Fibroblast of skin of scalp (primary cell): ENCODE measurements at regions not wholly inside any gene's neighbourhood (a gene's known extent, or its start where the extent isn't known, plus 50 kb on each side); places are given as distances from the start of the nearest gene placed in this dataset.
A peak's percentile ranks its signal among the peaks of the same experiment; 100 is the strongest.

Source experiments
- DNase-seq: peaks from one replicate; pipeline ENCODE4 v3.0.0-alpha.2; 2013

DNA sequence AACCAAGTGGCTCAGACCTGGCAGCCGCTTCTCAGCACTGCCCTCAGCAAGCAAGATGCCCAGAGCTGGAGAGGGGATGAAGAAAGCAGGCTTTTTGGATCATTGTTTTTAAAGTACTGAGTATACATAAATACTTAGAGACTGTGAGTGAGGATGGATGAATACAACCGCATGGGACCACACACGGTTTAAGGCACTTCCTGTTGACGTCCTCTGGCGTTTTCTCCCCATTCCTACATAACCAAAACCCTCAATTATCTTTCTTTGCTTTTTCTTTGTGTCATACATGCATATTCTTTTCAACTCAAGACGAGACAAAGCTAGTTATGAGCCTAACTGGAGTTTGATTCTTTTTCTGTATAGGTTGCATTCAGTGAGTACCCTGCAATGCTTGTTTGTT lies 198.4 kb downstream of the GALR1 start:
- DNase-seq: no peak

DNA sequence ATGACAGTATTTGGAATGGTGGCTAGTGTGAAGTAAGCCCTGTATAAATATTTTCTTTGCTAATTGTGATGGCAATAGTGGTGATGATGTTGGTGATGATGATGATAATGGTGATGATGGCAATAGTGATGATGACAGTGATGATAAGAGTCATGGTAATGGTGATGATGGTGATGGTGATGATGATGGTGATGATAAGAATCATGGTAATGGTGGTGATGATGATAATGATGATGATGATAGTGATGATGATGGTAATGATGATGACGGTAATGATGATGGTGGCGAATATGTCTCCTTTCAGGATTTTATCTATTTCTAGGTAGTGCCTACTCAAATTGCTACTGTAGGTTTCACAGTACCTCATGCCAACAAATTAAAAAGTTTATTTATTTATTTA lies 205.4 kb downstream of the GALR1 start:
- no peak for DNase-seq

GRCh38 chr18:77457681-77458080 lies 208.0 kb downstream of the GALR1 start:
- DNase-seq: no peak

- DNase-seq: no peak
These were observed 211.5 kb downstream of the GALR1 start for GRCh38 chr18:77461062-77461688.

- DNase-seq: no peak
These were observed 215.3 kb downstream of the GALR1 start for GRCh38 chr18:77464917-77465316.

GRCh38 chr18:77466890-77467289 lies 217.2 kb downstream of the GALR1 start:
- DNase-seq: no peak

- DNase-seq: no peak
These were observed 219.5 kb downstream of the GALR1 start for GRCh38 chr18:77469131-77469530.

DNA sequence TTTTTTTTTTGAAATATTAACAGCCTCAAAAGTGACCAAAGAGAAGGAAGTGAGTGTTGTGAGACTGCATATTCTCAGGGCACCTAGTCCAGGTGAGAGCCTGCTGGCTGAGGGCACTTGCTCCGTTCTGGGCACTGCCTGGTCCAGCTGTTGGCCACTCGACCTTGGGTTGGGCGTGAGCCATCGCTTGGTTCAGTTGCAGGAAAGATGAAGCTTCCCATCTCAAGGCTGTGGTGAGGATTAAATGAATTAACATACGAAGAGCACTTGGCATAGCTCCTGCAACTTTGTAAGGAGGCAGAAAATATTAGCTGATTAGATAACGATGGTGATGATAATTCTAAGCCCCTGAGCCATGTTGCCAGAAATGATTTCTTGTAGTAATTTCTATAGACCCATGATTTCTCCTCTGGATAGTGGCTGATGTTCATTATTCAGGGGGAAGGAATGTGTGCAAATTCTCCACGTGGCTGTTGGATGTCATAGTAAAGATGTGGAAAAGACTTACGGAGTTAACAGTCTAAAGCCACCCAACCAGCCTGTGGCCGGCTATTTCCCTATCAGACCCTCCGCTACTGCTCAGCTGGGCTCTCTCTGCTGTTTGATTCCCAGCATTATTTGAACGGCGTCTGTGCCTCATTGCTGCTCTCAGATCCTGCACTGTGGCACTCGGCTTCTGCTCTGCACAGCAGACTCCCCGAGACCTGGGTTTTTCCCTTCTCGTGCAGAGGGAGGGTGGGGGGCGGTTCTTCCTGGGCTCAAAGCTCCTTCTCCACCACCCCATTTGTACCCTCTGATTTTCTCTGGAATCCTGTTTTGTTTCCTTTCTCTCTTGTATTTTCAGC lies 221.1 kb downstream of the GALR1 start:
- peak; percentile 23 for DNase-seq

DNA sequence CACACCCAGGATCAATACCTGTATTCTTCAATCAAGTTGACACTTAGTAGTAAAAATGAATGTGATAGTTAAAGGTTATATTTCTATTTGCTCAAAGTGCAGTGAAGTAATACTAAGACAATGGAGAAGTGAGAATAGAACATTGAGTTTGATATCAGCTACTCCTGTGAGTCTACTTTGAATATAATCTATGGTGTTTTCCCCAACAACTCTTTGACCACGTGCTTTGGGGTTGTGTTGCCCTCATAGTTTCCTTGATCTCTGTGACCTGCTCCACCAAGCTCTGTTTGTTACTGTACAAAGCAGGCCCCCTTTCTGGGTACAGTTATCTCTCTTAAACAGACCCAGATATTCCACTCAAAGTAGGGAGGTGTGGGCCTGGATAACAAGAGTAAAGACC lies 222.9 kb downstream of the GALR1 start:
- no peak for DNase-seq

- DNase-seq: peak; percentile 1
These were observed 229.2 kb downstream of the GALR1 start for GRCh38 chr18:77478646-77479442.

GRCh38 chr18:77481541-77481940 lies 231.9 kb downstream of the GALR1 start:
- DNase-seq: peak; percentile 7

GRCh38 chr18:77482190-77483085 lies 232.8 kb downstream of the GALR1 start:
- DNase-seq: no peak

DNA sequence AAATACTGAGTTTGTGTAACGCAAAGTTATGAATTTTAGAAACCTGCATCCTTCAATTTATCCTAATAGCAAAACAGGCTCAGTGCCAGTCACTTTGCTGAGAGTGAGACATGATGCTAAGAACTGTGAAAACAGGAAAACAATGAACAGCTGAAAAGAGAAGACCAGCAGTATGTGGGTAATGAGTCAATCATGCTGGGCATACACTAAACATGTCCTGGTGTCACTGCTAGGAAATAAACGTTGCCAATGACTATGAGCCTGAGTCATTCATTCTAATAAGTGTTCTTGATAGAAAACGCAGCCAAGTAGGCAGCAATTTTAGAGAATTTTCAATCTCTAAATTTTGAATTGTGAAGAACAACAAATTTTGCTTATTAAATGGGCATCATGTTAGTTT lies 237.3 kb downstream of the GALR1 start:
- DNase-seq: no peak

DNA sequence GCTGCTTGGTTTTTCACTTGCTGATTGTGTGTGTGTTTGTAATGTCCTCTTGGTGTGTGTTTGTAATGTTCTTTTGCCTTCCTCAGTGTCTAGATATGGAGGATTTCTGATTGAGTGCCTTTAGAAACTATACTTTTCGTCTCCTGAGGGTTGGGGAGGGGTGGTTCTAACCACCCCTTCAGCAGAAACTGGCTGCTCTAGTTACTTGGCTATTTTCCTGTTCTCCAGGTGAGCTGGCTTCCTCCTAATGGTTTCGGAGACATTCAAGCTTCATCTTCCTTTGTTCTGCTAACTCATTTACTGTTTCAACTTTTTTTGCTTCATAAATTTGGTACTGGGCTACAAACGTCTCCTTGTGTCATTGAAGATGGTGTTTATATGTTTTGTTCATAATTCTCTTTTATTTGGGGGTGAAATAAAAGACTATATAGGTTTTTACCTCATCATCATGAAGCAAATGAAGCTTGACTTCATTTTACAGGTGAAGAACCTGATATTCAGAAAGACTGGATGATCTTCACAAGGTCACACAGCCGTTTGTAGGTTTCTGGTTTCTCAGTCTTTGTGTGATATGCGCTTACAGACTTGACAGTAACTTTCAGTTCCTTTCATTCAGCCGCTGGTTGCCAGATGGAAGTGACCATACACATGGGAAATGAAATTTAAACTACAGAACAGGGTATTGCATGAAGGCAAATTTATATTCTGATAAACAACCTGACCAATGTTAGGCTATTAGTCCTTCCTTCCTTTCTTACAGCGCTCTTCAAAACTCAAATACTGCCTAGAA lies 238.5 kb downstream of the GALR1 start:
- DNase-seq: no peak

DNA sequence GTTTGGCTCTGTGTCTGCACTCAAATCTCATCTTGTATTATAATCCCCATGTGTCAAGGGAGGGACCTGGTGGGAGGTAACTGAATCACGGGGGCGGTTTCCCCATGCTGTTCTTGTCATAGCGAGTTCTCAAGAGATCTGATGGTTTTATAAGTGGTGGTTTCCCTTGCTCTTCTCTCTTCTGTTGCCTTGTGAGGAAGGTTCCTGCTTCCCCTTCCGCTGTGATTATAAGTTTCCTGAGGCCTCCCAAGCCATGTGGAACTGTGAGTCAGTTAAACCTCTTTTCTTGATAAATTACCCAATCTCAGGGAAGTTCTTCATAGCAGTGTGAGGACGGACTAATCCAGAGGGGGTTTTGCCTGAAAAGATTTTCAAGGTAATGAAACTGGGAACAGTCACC lies 245.4 kb downstream of the GALR1 start:
- no peak for DNase-seq

- DNase-seq: no peak
These were observed 246.5 kb downstream of the GALR1 start for GRCh38 chr18:77495982-77496690.

- no peak for DNase-seq
These were observed 251.6 kb downstream of the GALR1 start for GRCh38 chr18:77501266-77501665.

DNA sequence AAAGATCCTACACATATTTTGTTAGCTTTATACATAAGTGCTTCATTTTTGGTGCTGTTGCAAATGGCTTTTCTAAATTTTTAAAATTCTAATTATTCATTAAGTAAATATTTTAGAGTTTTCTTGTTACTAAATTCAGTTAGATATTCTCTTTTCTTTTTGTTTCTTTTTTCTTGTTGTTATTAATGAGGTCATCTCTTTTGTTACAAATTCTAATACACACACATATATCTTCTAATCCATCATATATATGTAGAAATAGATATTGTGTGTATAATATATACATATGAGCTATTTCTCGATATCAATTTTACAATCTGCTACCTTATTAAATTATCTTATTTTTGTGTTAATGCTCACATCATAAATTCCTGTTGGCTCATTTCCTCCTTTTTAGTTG lies 255.9 kb downstream of the GALR1 start:
- no peak for DNase-seq

DNA sequence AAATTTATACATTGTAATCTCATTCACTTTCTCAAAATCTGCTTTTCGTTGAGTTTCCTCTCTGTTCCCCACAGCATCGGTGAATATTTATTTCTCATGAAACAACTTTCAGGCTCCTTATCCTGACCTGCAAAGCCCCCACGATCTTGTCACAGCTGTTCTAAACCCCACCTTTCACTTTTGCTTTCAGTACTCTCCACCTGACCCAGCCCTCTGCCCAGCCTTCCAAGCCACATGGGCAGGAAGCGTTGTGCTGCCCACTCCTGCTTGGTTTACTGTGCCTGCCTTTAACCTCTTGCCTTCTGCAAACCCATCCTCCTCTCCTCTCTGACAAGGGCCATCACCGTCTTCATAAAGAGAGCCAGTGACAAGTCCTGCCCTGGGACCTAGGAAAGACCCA lies 262.5 kb downstream of the GALR1 start:
- no peak for DNase-seq

DNA sequence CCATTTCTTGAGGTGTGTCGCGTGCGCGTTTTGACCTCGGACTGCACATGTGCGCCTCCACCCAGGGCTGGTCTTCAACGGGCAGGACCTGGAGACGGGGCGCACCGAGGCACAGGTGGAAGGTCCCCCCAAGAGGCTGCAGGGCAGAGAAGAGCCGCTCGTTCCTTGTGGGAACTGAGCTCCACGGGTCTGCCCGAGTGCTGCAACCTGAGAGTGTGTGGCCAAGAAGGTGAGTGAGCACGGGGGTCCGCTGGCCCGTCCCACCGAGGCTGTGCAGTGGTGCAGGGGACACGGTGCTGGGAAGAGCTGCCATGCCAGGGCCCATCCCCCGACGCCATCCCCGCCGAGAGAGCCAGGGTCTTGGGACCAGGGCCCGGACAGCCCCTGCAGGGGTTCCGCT lies 268.3 kb downstream of the GALR1 start:
- DNase-seq: no peak

DNA sequence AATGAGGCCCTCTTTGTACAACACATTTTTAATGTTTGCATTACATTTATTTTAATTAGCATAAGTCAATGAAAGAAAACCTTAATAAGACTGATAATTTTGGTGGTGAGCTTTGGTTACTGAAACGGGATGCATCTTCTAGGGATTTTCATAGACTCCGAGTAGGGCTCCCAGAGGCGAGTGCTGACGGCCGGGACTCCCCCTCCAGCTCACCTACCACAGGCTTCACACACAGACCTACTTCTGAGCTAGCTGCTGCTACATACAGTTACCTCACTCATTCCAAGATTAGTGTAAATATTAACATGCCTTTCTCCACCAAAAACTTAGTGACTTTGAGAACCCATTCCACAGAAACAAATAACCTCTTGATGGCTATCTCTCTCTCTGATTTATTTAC lies 271.1 kb downstream of the GALR1 start:
- DNase-seq: no peak
